ENCODE measurements at regions not wholly inside any gene's neighbourhood (a gene's known extent, or its start where the extent isn't known, plus 50 kb on each side); places are given as distances from the start of the nearest gene placed in this dataset.
A peak's percentile ranks its signal among the peaks of the same experiment; 100 is the strongest.

- H3K9me3 Mint-ChIP-seq (ENCODE audit: low read depth): peaks cover 1% of the 10 kb centered on the region
- no peaks in the 10 kb centered on the region for H3K4me1 Mint-ChIP-seq (ENCODE audit: low read depth)
- DNase-seq (ENCODE audit: low spot score): no peak
- peaks cover 43% of the 10 kb centered on the region for H3K27me3 Mint-ChIP-seq (ENCODE audit: low read depth)
- no peaks in the 10 kb centered on the region for H3K36me3 Mint-ChIP-seq (ENCODE audit: low read depth)
- no peak overlapping the region for H3K27ac Mint-ChIP-seq (ENCODE audit: unreplicated experiment)
- H3K4me3 Mint-ChIP-seq (ENCODE audit: unreplicated experiment): no peak overlapping the region
- TF ChIP-seq CTCF (IDR thresholded peaks at IDR 0.05): peak; percentile 68
These were observed 114.8 kb upstream of the CD93 start for GRCh38 chr20:23200914-23201313.

- no peaks in the 10 kb centered on the region for H3K36me3 Mint-ChIP-seq (ENCODE audit: low read depth)
- no peaks in the 10 kb centered on the region for H3K4me1 Mint-ChIP-seq (ENCODE audit: low read depth)
- H3K9me3 Mint-ChIP-seq (ENCODE audit: low read depth): peaks cover 5% of the 10 kb centered on the region
- DNase-seq (ENCODE audit: low spot score): no peak
- no peak for TF ChIP-seq CTCF (IDR thresholded peaks at IDR 0.05)
- H3K27me3 Mint-ChIP-seq (ENCODE audit: low read depth): peaks cover 43% of the 10 kb centered on the region
- H3K4me3 Mint-ChIP-seq (ENCODE audit: unreplicated experiment): no peak overlapping the region
- H3K27ac Mint-ChIP-seq (ENCODE audit: unreplicated experiment): no peak overlapping the region
These were observed 114.3 kb upstream of the CD93 start for GRCh38 chr20:23200413-23200812.

GRCh38 chr20:23199356-23199755 is 113.2 kb upstream of the CD93 start:
- H3K4me3 Mint-ChIP-seq (ENCODE audit: unreplicated experiment): no peak overlapping the region
- H3K27me3 Mint-ChIP-seq (ENCODE audit: low read depth): peaks cover 35% of the 10 kb centered on the region
- H3K27ac Mint-ChIP-seq (ENCODE audit: unreplicated experiment): no peak overlapping the region
- H3K36me3 Mint-ChIP-seq (ENCODE audit: low read depth): no peaks in the 10 kb centered on the region
- TF ChIP-seq CTCF (IDR thresholded peaks at IDR 0.05): no peak
- peaks cover 5% of the 10 kb centered on the region for H3K9me3 Mint-ChIP-seq (ENCODE audit: low read depth)
- DNase-seq (ENCODE audit: low spot score): no peak
- no peaks in the 10 kb centered on the region for H3K4me1 Mint-ChIP-seq (ENCODE audit: low read depth)

GRCh38 chr20:23198815-23199214 is 112.7 kb upstream of the CD93 start:
- Mint-ChIP-seq H3K27ac (ENCODE audit: unreplicated experiment) (no peak overlapping the region), H3K4me1 (ENCODE audit: low read depth) (no peaks in the 10 kb centered on the region), H3K9me3 (ENCODE audit: low read depth) (peaks cover 5% of the 10 kb centered on the region), H3K36me3 (ENCODE audit: low read depth) (no peaks in the 10 kb centered on the region), H3K4me3 (ENCODE audit: unreplicated experiment) (no peak overlapping the region), H3K27me3 (ENCODE audit: low read depth) (peaks cover 32% of the 10 kb centered on the region)
- no peak for DNase-seq (ENCODE audit: low spot score)
- no peak for TF ChIP-seq CTCF (IDR thresholded peaks at IDR 0.05)

- no peak for TF ChIP-seq CTCF (IDR thresholded peaks at IDR 0.05)
- Mint-ChIP-seq H3K4me1 (ENCODE audit: low read depth) (no peaks in the 10 kb centered on the region), H3K27ac (ENCODE audit: unreplicated experiment) (no peak overlapping the region), H3K9me3 (ENCODE audit: low read depth) (peaks cover 5% of the 10 kb centered on the region), H3K4me3 (ENCODE audit: unreplicated experiment) (no peak overlapping the region), H3K36me3 (ENCODE audit: low read depth) (no peaks in the 10 kb centered on the region), H3K27me3 (ENCODE audit: low read depth) (peaks cover 32% of the 10 kb centered on the region)
- no peak for DNase-seq (ENCODE audit: low spot score)
These were observed 111.7 kb upstream of the CD93 start for GRCh38 chr20:23197836-23198235.

Measured in chondrocyte (in vitro differentiated cells).